Smooth muscle cell (in vitro differentiated cells): ENCODE measurements at regions not wholly inside any gene's neighbourhood (a gene's known extent, or its start where the extent isn't known, plus 50 kb on each side); places are given as distances from the start of the nearest gene placed in this dataset.

Experiments used
- DNase-seq: peaks from one replicate; lab custom pipeline; 2025; ENCODE audit not compliant: unreplicated experiment; lab: John Stamatoyannopoulos, UW
- H2AFZ ChIP-seq: fragments of 200-600 bp; sonication (generic); 2 replicates; pipeline ENCODE4 v1.6.0; 2016; ENCODE audit warnings: antibody characterized with exemption, low read depth, mild to moderate bottlenecking
- H3F3A ChIP-seq: fragments of 200-600 bp; sonication (generic); 2 replicates; pipeline ENCODE4 v1.6.0; 2017; ENCODE audit warnings: antibody characterized with exemption, low read depth
- H3K27ac ChIP-seq: fragments of 200-600 bp; sonication (generic); 2 replicates; pipeline ENCODE4 v1.5.1; 2016; ENCODE audit warnings: low read depth, mild to moderate bottlenecking
- H3K27me3 ChIP-seq: fragments of 200-600 bp; sonication (generic); 2 replicates; pipeline ENCODE4 v1.6.1; 2016; ENCODE audit warnings: low read depth, mild to moderate bottlenecking
- H3K36me3 ChIP-seq: fragments of 200-600 bp; sonication (generic); 2 replicates; pipeline ENCODE4 v1.5.1; 2016; ENCODE audit warnings: low read depth
- H3K4me1 ChIP-seq: fragments of 200-600 bp; sonication (generic); 2 replicates; pipeline ENCODE4 v1.5.1; 2016; ENCODE audit warnings: low read depth
- H3K4me2 ChIP-seq: fragments of 200-600 bp; sonication (generic); 2 replicates; pipeline ENCODE4 v1.6.0; 2016; ENCODE audit warnings: mild to moderate bottlenecking
- H3K4me3 ChIP-seq: fragments of 200-600 bp; sonication (generic); 2 replicates; pipeline ENCODE4 v1.5.1; 2016; ENCODE audit warnings: mild to moderate bottlenecking
- H3K79me2 ChIP-seq: fragments of 200-600 bp; sonication (generic); 2 replicates; pipeline ENCODE4 v1.6.0; 2016; ENCODE audit warnings: low read depth, mild to moderate bottlenecking
- H3K9ac ChIP-seq: fragments of 200-600 bp; sonication (generic); 2 replicates; pipeline ENCODE4 v1.6.0; 2016; ENCODE audit warnings: low read depth
- H3K9me3 ChIP-seq: fragments of 200-600 bp; sonication (generic); replicated peaks from 2 replicates; pipeline ENCODE4 v1.5.1; 2016; ENCODE audit warnings: low read depth
- H4K20me1 ChIP-seq: fragments of 200-600 bp; sonication (generic); 2 replicates; pipeline ENCODE4 v1.6.0; 2016; ENCODE audit warnings: low read depth
- WGBS: methylation state at CpG from one replicate; pipeline ENCODE4 v1.1.7; 2016; ENCODE audit warnings: low lambda C conversion rate; 5-methylcytosine and 5-hydroxymethylcytosine counted together
- TF ChIP-seq, protein P1 (sequence below): fragments of 200-600 bp; sonication (generic); IDR thresholded peaks from 2 replicates; pipeline ENCODE4 v1.5.1; 2017; ENCODE audit warnings: borderline replicate concordance, mild to moderate bottlenecking, antibody characterized with exemption; ENCODE audit not compliant: insufficient read depth, poor library complexity, severe bottlenecking

DNA sequence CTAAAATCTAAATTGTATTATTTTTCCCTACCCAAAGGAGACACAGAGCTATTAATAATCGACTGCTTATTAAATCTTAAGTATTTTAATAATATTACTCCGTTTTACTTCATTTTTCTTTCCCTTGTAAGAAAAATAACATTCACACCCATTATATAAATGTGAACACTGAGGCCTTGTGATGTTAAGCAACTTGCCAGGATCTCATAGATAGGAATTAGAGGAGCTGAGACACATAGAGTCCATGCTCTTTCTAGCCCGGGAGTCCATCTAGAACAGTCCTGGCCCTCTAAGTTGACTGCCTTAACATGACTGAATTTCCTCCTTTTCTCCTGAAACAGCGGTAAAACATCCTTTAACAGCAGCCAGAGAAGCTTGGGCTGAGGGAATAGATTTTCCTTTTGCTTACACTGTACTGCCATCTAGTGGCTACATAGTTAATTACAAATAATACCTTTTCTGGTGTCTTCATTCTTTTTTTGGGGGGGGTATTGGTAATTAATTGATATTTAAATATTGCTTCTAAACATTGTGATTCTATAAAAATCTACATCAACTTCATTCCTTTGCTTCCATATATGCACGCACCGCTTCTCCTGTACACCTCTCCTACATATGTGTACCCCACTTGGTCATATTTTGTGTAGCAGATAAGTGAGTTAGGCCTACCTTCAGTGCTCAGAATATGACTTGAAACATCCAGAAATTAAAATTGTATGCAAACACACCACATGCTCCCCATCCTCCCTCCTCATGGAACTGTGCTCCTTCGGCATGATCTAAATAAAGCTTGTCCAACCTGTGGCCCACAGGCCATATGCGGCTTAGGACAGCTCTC lies 125.8 kb upstream of the HNMT start:
- Histone ChIP-seq H4K20me1 (no peaks in the 10 kb centered on the region), H3K79me2 (no peaks in the 10 kb centered on the region), H3K4me2 (no peak overlapping the region), H3K9ac (no peak overlapping the region), H3F3A (no peaks in the 10 kb centered on the region), H3K27ac (no peak overlapping the region), H3K27me3 (peaks cover 6% of the 10 kb centered on the region), H3K4me1 (no peaks in the 10 kb centered on the region), H3K9me3 (no peaks in the 10 kb centered on the region), H3K36me3 (no peaks in the 10 kb centered on the region), H3K4me3 (no peak overlapping the region), H2AFZ (no peak overlapping the region)
- no peak for DNase-seq
- TF ChIP-seq, protein P1, sequence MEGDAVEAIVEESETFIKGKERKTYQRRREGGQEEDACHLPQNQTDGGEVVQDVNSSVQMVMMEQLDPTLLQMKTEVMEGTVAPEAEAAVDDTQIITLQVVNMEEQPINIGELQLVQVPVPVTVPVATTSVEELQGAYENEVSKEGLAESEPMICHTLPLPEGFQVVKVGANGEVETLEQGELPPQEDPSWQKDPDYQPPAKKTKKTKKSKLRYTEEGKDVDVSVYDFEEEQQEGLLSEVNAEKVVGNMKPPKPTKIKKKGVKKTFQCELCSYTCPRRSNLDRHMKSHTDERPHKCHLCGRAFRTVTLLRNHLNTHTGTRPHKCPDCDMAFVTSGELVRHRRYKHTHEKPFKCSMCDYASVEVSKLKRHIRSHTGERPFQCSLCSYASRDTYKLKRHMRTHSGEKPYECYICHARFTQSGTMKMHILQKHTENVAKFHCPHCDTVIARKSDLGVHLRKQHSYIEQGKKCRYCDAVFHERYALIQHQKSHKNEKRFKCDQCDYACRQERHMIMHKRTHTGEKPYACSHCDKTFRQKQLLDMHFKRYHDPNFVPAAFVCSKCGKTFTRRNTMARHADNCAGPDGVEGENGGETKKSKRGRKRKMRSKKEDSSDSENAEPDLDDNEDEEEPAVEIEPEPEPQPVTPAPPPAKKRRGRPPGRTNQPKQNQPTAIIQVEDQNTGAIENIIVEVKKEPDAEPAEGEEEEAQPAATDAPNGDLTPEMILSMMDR: peak; percentile 80
- WGBS: 36% methylated on average over 8 of the region's 8 CpGs

DNA sequence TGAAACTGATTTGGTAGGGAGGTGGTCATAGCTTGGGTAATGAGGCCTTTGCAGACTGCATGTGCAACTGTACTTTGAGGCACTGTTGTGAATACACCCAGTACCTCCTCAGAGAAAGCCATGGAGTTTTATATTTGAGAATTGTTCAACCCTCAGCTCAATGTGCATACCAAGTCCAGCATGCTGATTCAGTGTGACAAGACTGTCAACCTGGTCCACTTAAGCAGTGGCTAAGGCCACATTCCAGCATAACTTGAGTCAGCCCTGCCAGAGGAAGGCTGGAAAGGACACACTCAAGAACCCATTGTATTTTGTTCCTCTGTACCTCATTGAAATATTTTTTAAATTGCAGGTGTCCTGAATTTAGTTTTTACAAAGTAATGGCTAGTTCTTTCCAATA lies 121.8 kb upstream of the HNMT start:
- Histone ChIP-seq H3K27ac (no peak overlapping the region), H3K36me3 (peaks cover 3% of the 10 kb centered on the region), H3K27me3 (no peaks in the 10 kb centered on the region), H4K20me1 (no peaks in the 10 kb centered on the region), H3K4me3 (no peak overlapping the region), H3K9ac (no peak overlapping the region), H3K79me2 (no peaks in the 10 kb centered on the region), H3F3A (no peaks in the 10 kb centered on the region), H2AFZ (no peak overlapping the region), H3K4me1 (no peaks in the 10 kb centered on the region), H3K9me3 (peaks cover 4% of the 10 kb centered on the region), H3K4me2 (no peak overlapping the region)
- TF ChIP-seq, protein P1: no peak
- DNase-seq: no peak

DNA sequence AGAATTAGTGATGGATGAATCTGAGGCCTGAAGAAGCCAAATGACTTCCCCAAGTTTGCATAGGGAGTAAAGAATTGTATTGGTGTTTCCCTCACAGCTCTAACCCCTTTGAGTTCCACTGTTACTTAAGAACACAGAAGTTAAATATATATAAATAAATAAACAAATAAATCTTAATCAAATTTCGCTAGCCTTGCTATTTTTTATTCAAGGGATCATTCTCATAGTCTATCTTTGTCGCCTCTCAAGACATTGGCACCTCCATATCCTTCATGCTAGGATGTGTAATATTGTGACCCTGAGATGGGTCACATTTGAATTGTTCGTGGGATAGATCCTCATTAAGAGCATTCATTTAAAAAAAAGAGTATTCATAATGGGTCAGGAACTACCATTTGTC lies 121.3 kb upstream of the HNMT start:
- Histone ChIP-seq H2AFZ (no peak overlapping the region), H3K79me2 (no peaks in the 10 kb centered on the region), H3F3A (no peaks in the 10 kb centered on the region), H3K27me3 (no peaks in the 10 kb centered on the region), H3K4me3 (no peak overlapping the region), H3K27ac (no peak overlapping the region), H3K9ac (no peak overlapping the region), H4K20me1 (no peaks in the 10 kb centered on the region), H3K36me3 (peaks cover 3% of the 10 kb centered on the region), H3K4me2 (no peak overlapping the region), H3K9me3 (peaks cover 4% of the 10 kb centered on the region), H3K4me1 (no peaks in the 10 kb centered on the region)
- DNase-seq: no peak
- TF ChIP-seq, protein P1: no peak
- 84% methylated on average over 3 of the region's 3 CpGs for WGBS

DNA sequence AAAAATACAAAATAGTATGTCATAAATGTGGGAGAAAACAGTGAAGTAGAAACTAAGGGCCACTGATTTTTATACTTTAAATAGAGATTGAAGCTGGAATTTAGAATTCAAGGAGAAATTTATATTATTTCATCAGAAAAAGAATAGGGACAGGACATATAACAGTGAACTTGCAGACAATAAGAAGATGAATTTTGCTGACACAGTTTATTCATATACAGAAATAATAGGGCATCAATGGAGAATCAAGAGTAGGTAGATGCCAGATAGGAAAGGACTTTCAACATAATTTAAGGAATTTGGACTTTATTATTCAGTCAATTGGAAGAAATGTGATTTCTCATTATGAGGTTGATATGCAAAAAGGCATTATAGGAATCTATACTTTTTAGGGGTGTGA lies 118.9 kb upstream of the HNMT start:
- Histone ChIP-seq H3K9me3 (peaks cover 4% of the 10 kb centered on the region), H4K20me1 (no peaks in the 10 kb centered on the region), H3K4me1 (no peaks in the 10 kb centered on the region), H3K4me3 (no peak overlapping the region), H3K36me3 (peaks cover 3% of the 10 kb centered on the region), H3K4me2 (no peak overlapping the region), H3K27ac (no peak overlapping the region), H3K9ac (no peak overlapping the region), H2AFZ (no peak overlapping the region), H3F3A (no peaks in the 10 kb centered on the region), H3K79me2 (no peaks in the 10 kb centered on the region), H3K27me3 (no peaks in the 10 kb centered on the region)
- TF ChIP-seq, protein P1: no peak
- no peak for DNase-seq
